ENCODE measurements at regions not wholly inside any gene's neighbourhood (a gene's known extent, or its start where the extent isn't known, plus 50 kb on each side); places are given as distances from the start of the nearest gene placed in this dataset.

GRCh38 chr1:99457381-99458165, 188.3 kb upstream of the PALMD start:
- no peak for TF ChIP-seq CTBP1 (IDR thresholded peaks at IDR 0.05; ENCODE audit: borderline replicate concordance)
- TF ChIP-seq FOXK2 (IDR thresholded peaks at IDR 0.05) = no peak
- TF ChIP-seq L3MBTL2 (conservative IDR thresholded peaks at IDR 0.05) = no peak
- TF ChIP-seq SP1 (IDR thresholded peaks at IDR 0.05) = no peak
- no peak for TF ChIP-seq BHLHE40 (IDR thresholded peaks at IDR 0.05; ENCODE audit: borderline replicate concordance)
- no peak for TF ChIP-seq FOXM1 (IDR thresholded peaks at IDR 0.05; ENCODE audit: borderline replicate concordance)
- no peak for TF ChIP-seq SUZ12 (IDR thresholded peaks at IDR 0.05)
- TF ChIP-seq HDGF (IDR thresholded peaks at IDR 0.05; ENCODE audit: borderline replicate concordance) = no peak
- TF ChIP-seq FOXA1 (IDR thresholded peaks at IDR 0.05) = no peak
- no peak for TF ChIP-seq ELF4 (IDR thresholded peaks at IDR 0.05)
- no peak for TF ChIP-seq ARNT (IDR thresholded peaks at IDR 0.05)
